ENCODE measurements at regions not wholly inside any gene's neighbourhood (a gene's known extent, or its start where the extent isn't known, plus 50 kb on each side); places are given as distances from the start of the nearest gene placed in this dataset.

DNA sequence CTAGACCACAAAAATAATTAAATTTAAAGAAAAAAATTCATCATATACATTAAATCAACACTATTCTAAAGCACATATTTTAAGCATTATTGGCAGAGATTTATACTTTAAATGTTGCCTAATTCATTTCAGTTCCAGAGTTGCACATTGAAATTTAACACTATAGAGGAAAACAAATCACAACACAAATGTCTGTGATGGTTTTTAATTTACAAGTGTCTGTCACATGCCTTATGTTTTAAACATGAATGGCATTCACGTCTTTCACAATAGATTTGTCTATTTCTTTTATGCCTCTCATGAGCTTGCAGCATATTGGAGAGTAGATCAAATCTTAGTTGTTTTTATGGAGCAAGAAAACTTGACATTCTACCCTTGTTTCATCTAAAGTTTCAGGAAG lies 811.3 kb downstream of the NLGN4X start:
- H3K4me2 ChIP-seq: no peak overlapping the region
- no peaks in the 10 kb centered on the region for H3K79me2 ChIP-seq (ENCODE audit: insufficient read depth)
- TF ChIP-seq RXRA (IDR thresholded peaks at IDR 0.05; ENCODE audit: borderline replicate concordance, low read depth) (no peak), FOSL2 (IDR thresholded peaks at IDR 0.05; ENCODE audit: borderline replicate concordance, low read depth) (no peak), TEAD4 (IDR thresholded peaks at IDR 0.05; ENCODE audit: borderline replicate concordance, insufficient read depth) (no peak)
- no peaks in the 10 kb centered on the region for H3K4me1 ChIP-seq (ENCODE audit: control insufficient read depth in 1 of 2, insufficient read depth in 2 of 2, low read depth in 1 of 2, low read length in 1 of 2)
- ChIA-PET CTCF (no interaction called here), POLR2A (no interaction called here)
- no peaks in the 10 kb centered on the region for H3K9me2 ChIP-seq
- H3K4me3 ChIP-seq (ENCODE audit: low read depth in 2 of 2, low read length in 1 of 2): no peak overlapping the region
- H3K27ac ChIP-seq (ENCODE audit: low read depth in 2 of 2, low read length in 1 of 2): no peak overlapping the region
- no peaks in the 10 kb centered on the region for H3K27me3 ChIP-seq (ENCODE audit: insufficient read depth)
- H4K20me1 ChIP-seq (ENCODE audit: insufficient read depth): no peaks in the 10 kb centered on the region
- H3F3A ChIP-seq (replicated peaks; ENCODE audit: insufficient read depth): no peaks in the 10 kb centered on the region
- no peak overlapping the region for H2AFZ ChIP-seq (ENCODE audit: low read depth)
- no peaks in the 10 kb centered on the region; the same call in 1 of the 2 replicates for H3K9me3 ChIP-seq
- WGBS (ENCODE audit: low lambda C conversion rate): 0% methylated on average over 1 of the region's 1 CpG
- no peak overlapping the region for H3K9ac ChIP-seq
- no peak for DNase-seq
- H3K36me3 ChIP-seq (replicated peaks in 1 of 2; ENCODE audit: control insufficient read depth in 1 of 2, insufficient read depth in 2 of 2, low read length in 1 of 2): no peaks in the 10 kb centered on the region

DNA sequence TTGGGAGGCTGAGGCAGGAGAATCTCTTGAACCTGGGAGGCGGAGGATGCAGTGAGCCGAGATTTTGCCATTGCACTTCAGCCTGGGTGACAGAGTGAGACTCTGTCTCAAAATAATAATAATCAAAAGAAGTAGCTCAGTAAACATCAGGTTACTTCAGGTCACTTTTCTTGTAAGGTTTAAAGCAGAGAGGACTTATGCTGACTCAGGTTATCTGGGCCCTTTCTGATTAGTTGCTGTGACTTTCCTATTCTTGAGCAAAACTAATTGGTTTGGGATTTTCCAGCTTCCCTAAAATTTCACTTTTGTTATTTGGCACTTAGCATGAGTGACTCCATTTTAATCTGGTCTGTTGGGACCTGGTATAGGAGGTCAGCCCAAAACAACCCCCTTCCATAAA lies 812.9 kb downstream of the NLGN4X start:
- H3K36me3 ChIP-seq (replicated peaks in 1 of 2; ENCODE audit: control insufficient read depth in 1 of 2, insufficient read depth in 2 of 2, low read length in 1 of 2): no peaks in the 10 kb centered on the region
- H4K20me1 ChIP-seq (ENCODE audit: insufficient read depth): no peaks in the 10 kb centered on the region
- POLR2A ChIA-PET: no interaction called here
- no peaks in the 10 kb centered on the region for H3K79me2 ChIP-seq (ENCODE audit: insufficient read depth)
- 30% methylated on average over 2 of the region's 2 CpGs for WGBS (ENCODE audit: low lambda C conversion rate)
- DNase-seq: no peak
- TF ChIP-seq, protein P1, sequence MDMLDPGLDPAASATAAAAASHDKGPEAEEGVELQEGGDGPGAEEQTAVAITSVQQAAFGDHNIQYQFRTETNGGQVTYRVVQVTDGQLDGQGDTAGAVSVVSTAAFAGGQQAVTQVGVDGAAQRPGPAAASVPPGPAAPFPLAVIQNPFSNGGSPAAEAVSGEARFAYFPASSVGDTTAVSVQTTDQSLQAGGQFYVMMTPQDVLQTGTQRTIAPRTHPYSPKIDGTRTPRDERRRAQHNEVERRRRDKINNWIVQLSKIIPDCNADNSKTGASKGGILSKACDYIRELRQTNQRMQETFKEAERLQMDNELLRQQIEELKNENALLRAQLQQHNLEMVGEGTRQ (IDR thresholded peaks at IDR 0.05; ENCODE audit: borderline replicate concordance, low read depth, low read length): no peak
- no peak for TF ChIP-seq TAF1 (IDR thresholded peaks at IDR 0.05; ENCODE audit: borderline replicate concordance, low read depth, low read length)
- no peak for TF ChIP-seq EZH2phosphoT487 (IDR thresholded peaks at IDR 0.05; ENCODE audit: borderline replicate concordance, low read depth)
- TF ChIP-seq SIN3A (IDR thresholded peaks at IDR 0.05; ENCODE audit: borderline replicate concordance, low read depth, low read length): no peak
- TF ChIP-seq, protein P2, sequence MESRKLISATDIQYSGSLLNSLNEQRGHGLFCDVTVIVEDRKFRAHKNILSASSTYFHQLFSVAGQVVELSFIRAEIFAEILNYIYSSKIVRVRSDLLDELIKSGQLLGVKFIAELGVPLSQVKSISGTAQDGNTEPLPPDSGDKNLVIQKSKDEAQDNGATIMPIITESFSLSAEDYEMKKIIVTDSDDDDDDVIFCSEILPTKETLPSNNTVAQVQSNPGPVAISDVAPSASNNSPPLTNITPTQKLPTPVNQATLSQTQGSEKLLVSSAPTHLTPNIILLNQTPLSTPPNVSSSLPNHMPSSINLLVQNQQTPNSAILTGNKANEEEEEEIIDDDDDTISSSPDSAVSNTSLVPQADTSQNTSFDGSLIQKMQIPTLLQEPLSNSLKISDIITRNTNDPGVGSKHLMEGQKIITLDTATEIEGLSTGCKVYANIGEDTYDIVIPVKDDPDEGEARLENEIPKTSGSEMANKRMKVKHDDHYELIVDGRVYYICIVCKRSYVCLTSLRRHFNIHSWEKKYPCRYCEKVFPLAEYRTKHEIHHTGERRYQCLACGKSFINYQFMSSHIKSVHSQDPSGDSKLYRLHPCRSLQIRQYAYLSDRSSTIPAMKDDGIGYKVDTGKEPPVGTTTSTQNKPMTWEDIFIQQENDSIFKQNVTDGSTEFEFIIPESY (IDR thresholded peaks at IDR 0.05; ENCODE audit: borderline replicate concordance, low read depth): no peak
- no peak for TF ChIP-seq GATA2 (CRISPR knock-in tag; IDR thresholded peaks at IDR 0.05)
- TF ChIP-seq, protein P3, sequence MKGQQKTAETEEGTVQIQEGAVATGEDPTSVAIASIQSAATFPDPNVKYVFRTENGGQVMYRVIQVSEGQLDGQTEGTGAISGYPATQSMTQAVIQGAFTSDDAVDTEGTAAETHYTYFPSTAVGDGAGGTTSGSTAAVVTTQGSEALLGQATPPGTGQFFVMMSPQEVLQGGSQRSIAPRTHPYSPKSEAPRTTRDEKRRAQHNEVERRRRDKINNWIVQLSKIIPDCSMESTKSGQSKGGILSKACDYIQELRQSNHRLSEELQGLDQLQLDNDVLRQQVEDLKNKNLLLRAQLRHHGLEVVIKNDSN (IDR thresholded peaks at IDR 0.05; ENCODE audit: borderline replicate concordance, low read depth): no peak
- TF ChIP-seq NRF1 (IDR thresholded peaks at IDR 0.05; ENCODE audit: low read depth, low read length): no peak
- TF ChIP-seq JUND (IDR thresholded peaks at IDR 0.05): no peak
- no peak overlapping the region for H3K4me3 ChIP-seq (ENCODE audit: low read depth in 2 of 2, low read length in 1 of 2)
- H3K27me3 ChIP-seq (ENCODE audit: insufficient read depth): no peaks in the 10 kb centered on the region
- no peaks in the 10 kb centered on the region for H3F3A ChIP-seq (replicated peaks; ENCODE audit: insufficient read depth)
- H3K9me2 ChIP-seq: 0 out of 2 replicates have a peak, but pooled peaks cover under 1% of the 10 kb centered on the region
- H3K9me3 ChIP-seq: no peaks in the 10 kb centered on the region; the same call in 1 of the 2 replicates
- no peaks in the 10 kb centered on the region for H3K4me1 ChIP-seq (ENCODE audit: control insufficient read depth in 1 of 2, insufficient read depth in 2 of 2, low read depth in 1 of 2, low read length in 1 of 2)
- CTCF ChIA-PET: no interaction called here
- H3K9ac ChIP-seq: no peak overlapping the region
- no peak overlapping the region for H3K27ac ChIP-seq (ENCODE audit: low read depth in 2 of 2, low read length in 1 of 2)
- H3K4me2 ChIP-seq: no peak overlapping the region
- no peak overlapping the region for H2AFZ ChIP-seq (ENCODE audit: low read depth)

Measured in SK-N-SH (cell line).